Adrenal gland (tissue), 5 donors: ENCODE measurements at regions not wholly inside any gene's neighbourhood (a gene's known extent, or its start where the extent isn't known, plus 50 kb on each side); places are given as distances from the start of the nearest gene placed in this dataset.

Experiments used
- CTCF ChIP-seq, 6 experiments: fragments of 450-650 bp in 4 of 6; fragments of 200-600 bp in 2 of 6; sonication (generic) in 1 of 6; IDR thresholded peaks; 1 replicate in 5 of 6; 2 replicates in 1 of 6; pipeline versions ENCODE4 v1.5.1 to v1.8.0; 2016 to 2021; ENCODE audit warnings: antibody characterized with exemption in 6 of 6, mild to moderate bottlenecking in 2 of 6, moderate library complexity in 1 of 6
- POLR2A ChIP-seq, 2 donors: fragments of 450-650 bp; IDR thresholded peaks; one replicate each; pipeline ENCODE4 v1.6.1; 2017; ENCODE audit warnings: antibody characterized with exemption in 2 of 2, mild to moderate bottlenecking in 2 of 2, moderate library complexity in 1 of 2
- donor health status: DM: no; HTN: no; CAD: no.

GRCh38 chr5:115369430-115370144 lies 73.1 kb upstream of the CCDC112 start:
- TF ChIP-seq CTCF (IDR thresholded peaks at IDR 0.05): no peak
- no peak for TF ChIP-seq POLR2A (IDR thresholded peaks at IDR 0.05)
